Activated gamma-delta T cell (primary cell): ENCODE measurements at regions not wholly inside any gene's neighbourhood (a gene's known extent, or its start where the extent isn't known, plus 50 kb on each side); places are given as distances from the start of the nearest gene placed in this dataset.

Experiments used
- DNase-seq: peaks from one replicate; lab custom pipeline; 2025; lab: John Stamatoyannopoulos, UW

DNA sequence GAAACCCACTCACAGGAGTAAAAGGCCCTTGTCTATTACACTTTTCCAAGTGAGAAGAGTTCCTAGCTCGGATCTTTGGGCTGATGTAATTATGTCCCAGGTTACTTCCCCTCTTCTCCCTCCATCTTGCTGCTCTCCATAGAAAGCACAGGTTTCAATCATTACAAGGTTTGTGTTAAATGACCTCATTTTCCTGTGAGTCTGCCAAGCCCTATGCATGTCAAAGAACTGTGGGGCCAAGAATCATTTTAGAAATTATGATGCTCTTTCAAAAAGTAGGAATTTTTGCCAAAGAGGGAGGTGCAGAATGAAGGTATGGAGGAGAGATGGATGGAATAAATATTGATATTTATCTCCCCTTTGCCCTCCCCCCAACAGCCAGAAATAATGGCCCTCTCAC is 129.3 kb upstream of the TPM1 start:
- DNase-seq: no peak

DNA sequence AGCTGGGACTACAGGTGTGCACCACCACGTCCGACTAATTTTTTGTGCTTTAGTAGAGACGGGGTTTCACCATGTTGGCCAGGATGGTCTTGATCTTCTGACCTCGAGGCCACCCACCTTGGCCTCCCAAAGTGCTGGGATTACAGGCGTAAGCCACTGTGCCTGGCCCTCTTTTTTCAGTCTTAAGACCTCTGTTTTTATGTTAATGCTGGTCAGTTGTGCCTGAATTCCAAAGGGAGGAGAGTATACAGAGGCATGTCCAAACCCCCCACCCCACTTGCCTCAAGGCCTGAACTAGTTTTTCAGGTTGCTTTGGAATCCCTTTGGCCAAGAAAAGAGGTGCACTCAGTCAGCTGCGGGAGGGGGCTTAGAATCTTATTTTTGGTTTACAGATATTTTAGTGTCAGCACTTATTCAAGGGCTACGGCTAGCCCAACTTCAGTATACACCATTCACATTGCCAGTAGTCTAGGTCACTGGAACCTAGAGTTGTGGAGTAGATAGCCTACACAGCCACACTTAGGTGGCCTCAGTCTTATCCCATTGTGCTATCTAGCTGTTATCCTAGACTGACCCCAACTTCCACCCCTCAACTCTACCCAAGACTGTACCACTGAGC is 128.0 kb upstream of the TPM1 start:
- DNase-seq: no peak

DNA sequence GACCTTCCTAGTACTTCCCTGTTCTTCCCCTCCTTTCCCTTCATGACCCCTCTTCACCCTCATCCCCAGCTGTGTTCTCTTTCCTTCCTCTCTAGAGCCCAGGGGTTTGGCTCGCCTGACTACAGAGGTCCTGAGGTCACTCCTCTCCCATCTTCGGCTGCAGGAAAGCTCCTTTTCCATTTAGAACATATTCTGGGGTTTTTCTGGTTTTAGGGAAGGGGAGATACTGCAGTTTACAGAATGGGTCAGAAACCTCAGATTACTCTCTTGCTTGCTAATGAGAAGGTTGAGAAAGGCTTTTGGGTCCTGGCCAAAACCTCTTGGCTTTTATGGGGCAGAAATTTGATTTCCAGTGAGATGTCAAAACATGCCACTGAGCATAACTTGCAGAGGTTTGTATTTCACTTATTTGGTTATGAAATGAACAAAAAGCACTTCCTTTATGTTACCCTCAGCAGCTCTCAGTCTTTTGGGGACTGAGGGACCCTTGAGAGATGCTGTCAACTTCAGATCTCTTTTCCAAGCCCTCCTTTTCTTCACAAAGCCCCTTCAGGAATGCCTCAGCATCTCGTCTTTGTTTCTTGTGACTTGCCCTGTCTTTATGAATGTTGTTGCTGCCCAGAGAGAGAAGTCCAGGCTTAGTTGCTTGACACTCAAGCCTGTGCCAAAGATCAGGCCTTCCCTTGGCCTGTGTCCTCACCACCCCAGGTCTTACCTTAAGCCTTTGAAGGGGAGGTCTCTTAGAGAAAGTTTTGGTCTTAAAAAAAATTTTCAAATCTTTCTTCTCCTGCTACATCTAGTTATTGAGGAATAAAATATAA is 121.7 kb upstream of the TPM1 start:
- DNase-seq: no peak

DNA sequence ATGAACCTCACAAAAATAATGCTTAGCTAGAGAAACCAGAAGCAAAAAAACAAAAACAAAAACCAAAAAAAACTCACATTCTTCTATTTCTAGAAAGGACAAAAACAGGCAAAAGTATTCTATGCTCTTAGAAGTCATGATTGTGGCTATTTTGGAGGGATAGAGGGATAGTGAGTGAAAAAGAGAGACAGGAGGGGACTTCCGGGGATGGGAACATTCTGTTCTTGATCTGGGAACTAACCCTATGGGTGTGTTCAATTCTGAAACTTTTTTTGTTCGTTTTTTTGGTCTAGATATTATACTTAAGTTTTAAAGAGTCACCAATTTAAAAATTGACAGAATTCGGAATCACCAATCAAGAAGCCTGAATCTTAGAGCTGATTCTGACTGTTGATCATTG is 120.0 kb upstream of the TPM1 start:
- DNase-seq: no peak

DNA sequence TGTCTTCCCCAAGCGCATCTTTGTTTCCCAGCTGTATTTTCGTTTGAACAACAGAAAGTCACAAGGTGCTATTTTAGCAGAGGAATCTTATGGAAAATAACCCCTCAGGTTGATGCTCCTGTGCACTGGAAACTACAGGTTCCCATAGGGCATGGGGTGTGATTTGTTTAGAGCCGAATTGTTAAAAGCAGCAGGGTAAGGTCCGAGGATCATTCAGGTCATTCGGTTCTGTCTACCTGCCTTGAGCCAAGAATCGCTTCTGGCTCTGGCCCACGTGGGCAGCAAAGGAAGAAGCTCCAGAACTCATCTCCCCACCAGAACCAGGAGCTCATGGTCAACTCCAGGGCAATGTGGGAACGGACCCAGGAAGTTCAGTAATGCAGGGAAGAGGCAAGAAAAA is 116.7 kb upstream of the TPM1 start:
- DNase-seq: no peak

DNA sequence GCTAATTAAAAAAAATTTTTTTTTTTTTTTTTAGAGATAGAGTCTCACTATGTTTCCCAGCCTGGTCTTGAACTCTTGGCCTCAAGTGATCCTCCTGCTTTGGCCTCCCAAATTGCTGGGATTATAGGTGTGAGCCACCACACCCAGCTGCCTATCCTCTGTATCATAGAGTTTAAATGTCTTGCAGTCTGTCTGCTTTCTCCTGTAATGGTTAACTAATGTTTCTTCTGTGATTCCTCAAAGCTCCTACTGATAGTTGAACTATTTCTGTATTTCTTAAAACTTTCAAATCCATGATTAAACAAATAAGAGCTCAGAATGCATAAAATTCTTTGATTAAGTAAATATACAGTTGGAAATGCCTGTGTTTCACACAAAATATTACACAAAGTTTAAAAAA is 115.4 kb upstream of the TPM1 start:
- DNase-seq: no peak

DNA sequence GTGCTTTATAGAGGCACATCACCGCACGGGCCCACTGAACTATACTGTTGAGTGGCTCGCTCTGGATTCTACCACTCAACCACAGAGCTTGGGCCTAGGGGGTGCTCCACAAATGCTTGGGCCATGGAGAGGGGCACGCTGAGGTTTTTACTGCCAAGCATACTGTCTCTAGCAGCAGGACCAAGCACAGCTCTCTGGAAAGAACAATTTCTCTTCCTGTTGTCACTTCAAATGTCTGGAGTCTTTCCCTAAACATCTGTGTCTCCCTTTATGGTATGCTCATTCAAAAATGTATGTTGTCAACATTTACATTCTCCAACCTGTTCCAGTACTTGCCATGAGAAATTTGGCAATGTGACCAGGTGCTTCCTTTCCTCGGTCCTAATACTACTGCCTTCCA is 114.7 kb upstream of the TPM1 start:
- no peak for DNase-seq

DNA sequence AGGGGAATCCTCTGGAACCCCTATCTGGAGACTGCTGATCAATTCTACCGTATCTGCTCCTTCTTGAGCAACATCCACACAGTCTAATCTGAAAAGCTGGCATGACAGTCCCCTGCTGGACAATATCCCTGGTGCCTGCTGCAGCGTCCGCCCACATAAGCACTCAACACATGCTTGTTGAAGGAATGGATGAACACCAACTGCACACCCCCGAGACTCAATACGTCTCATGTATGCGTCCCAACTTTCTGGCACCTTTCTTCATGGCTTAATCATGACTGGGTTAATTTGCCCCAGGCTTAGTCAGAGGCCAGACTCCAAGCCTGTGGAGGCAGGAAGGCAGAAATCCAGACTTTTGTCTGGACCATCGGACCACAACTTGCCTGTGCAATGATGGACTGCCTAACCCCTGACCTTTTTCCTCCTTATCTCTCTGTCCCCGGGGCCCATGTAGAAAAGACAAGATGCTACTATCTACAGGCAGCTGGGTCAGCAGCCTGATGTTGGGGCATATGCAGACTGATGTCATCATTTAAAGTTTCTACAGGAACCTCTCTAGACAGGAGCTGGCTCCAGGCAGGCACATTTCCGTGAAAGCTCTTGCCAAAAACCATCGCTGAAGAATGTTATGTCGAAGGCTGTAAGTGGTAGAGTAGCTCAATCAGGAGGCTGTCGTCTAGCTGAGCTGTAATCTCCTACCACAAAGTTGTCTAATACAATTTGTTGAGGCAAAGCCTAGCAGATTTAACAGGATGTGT is 114.1 kb upstream of the TPM1 start:
- no peak for DNase-seq

DNA sequence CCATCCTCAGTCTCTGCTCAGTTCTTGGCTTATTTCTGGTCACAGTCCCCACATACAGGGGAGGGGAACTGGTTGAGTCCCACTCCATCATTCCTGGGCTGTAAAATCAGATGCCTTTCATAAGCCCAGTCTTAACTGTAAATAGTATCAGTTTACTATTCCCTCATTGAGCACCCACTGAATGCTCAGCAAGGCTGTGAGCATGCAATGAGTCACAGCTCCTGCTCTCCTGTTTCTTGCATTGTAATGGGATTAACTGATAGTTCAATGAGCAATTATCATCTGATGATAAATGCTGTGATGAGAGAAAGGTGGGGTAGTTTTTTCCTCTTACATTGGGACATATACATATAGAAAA is 113.6 kb upstream of the TPM1 start:
- DNase-seq: no peak

DNA sequence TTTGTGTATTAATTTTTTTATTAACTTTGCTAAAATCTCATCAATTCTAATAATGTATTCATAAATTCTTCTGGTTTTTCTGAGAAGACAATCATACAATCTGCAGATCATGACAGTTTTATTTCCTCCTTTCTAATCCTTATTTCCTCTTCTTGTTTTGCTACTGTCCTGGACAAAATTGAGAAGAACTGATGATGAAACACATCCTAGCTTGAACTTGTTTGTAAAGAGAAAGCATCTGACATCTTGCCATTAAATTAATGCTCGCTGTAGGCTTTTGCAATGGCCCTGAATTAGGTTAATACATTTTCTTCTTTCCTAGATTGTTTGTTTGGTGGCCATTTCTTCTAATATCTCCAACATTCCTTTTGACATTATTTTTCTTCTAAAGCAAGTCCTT is 110.9 kb upstream of the TPM1 start:
- DNase-seq: no peak

DNA sequence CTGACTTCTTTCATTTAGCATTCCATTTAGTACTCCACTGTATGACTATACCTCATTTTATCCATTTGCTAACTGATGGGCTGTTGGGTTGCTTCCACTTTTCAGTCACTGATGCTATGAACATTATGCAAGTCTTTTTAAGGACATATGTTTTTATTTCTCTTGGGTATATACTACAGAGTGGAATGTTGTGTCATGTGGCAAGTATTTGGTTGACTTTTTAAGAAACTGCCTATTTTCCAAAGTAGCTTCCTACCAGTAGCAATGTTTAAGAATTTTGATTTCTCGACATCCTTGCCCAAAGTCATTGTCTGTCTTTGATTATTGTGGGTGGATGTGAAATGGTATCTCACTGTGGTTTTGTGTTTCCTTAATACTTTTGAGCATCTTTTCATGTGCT is 110.1 kb upstream of the TPM1 start:
- DNase-seq: no peak

DNA sequence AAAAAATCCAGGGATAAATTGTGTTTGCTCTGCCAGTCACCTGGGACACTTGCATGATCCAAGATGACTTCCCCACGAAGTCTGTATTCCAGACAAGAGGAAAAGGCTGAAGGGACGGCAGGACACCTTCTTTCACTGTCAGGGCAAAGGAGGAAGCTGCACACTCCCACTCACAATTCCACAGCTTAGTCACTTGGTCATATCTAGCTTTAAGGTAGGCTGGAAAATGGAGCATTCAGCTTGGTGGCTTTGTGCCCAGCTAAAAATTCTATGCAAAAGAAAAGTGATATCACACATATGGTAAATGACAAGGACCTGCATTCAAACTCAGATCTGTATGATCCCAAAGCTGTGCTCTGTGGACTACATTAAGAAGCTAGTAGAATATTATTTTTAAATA is 109.2 kb upstream of the TPM1 start:
- DNase-seq: no peak

DNA sequence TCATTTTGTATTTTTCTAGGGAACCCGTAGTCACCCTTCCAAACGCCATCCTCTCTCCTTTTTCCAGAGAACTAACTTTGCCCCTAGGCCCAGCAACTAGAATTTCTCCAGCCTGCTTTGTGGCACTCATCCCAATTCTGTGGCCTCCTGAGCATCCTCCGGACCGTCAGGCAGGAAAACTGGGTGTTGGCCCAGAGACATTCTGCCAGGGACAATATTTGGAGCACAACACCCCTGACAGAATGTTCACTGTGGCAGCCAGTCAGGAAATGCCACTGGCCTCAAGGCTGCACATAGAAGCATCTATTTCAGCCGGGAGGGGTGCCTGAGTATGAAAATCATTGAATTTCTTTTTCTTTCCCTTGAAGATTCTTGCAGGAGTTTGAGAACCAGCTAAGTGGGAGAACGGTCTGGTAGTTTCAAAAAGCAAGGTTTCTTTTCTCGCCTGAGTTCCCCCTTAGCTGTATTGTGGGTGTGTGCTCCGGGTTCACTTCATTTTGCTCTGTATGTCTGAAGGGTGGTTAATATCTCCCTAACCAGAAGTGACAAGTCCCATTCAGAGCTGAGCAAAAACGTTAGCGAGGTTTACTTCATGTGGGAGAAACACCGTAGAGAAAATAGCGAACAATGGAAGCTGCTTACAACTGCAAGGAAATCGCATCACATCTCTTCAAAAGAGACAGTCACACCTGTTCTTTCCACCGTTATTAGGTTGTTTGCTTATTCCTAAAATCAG is 108.1 kb upstream of the TPM1 start:
- DNase-seq: no peak

DNA sequence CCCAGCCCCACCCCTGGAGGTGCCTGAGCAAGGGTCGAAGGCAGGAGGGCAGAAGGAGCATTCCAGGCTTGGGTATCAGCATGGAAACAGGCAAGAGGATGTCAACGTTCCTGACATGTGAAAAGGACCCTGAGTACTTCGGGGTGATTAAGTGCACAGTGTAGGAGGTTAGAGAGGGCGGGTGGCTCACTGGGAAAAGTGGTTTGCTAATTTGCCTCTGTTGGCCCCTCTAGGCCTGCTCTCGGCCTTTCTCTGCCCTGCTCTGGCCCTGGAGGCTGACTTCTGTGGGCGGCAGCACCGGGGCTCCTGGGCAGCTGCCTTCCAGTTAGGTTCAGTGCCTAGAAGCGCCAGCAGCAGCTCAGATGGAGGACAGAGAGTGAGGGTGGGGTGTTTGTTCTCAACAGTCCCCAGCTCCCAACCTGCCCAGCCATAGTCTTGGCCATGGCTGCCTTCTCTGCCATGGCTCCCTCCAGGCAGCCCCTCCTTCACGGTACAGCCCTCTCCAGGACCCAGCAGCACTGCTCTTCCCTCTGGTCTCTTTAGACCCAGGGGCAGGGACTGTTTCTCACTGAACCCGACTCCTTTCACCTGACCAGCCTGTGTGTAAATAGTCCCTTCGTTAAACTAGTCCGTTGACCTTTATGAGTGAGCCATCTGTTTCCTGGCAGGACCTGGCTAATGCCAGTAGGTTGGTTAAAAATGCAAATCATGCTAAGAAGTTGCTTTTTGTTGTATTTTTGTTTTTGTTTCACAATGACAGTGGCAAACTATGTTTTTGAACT is 107.1 kb upstream of the TPM1 start:
- no peak for DNase-seq

DNA sequence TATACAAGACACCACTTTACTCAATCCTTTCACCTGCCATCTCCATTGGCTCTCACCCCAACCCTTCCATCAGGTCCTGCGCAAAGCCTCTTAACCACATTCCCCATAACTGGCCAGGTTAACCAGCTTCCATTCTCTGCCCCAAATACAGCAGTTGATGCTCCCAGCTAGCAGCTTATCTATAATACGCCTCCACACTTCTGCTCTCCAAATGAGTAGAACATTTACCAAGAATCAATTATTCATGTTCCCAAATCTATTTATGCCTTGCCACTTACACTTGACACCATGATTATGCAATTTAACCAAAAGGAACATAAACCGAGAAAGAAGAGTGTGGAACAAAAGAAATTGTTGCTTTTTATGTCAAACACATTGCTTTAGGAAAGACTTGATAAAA is 103.7 kb upstream of the TPM1 start:
- DNase-seq: no peak

DNA sequence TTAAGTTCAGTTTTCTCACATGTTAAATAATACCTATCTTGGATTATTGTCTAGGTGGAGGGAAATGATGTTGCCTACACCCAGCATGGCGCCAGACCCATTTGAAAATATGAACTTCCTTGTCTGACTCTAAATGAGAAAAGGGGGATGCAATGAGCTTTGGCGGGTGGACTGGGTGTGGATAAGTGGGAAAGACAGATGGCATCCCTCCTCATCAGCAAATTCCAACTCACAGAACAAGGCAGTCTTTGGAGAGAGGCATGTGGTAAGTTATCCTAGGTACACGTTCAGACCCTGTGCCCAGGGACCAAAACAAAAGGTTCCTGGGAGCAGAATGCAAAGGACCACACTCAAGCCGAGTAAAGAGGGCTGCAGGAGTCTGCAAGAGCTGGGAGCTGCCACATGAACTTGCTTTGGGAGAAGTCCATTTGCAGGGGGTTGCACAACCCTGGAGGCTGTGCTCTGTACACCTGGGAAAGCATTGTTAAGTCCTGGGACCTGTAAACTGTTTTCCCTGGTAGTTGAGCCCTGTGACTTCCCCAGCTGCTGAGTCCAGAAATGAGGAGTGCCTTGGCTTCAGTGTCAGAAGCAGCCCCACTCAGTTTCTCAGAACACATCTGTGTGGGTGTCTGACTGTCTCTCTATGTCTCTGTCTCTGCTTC is 102.3 kb upstream of the TPM1 start:
- DNase-seq: no peak

DNA sequence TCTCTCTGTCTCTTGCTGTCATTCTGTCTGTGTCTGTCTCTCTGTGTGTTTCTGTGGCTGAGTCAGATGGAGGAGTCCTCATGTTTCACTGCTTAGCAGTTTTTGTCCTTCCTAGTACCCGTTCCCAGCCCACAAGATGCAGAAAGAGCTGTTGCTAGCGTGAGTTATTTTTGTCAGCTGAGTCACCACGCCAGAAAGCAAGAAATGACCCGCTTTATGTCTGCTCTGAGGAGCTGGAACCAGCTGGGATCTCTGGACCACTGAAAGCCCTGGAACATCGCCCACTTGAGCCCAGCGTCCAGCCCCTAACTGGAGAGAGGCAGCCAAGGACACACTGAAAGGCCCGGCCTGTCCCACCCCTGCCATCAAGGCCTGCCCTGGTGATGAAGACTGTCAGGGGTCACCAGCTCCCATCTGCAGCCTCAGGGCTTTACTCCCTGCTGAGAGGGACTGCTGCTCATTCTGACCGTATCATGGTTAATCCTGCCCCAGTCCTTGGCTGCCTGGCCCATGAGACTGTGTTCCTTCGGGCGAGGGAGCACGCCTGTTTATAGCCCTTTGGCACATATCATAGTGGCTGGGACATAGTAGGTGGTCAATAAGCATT is 101.7 kb upstream of the TPM1 start:
- DNase-seq: no peak

DNA sequence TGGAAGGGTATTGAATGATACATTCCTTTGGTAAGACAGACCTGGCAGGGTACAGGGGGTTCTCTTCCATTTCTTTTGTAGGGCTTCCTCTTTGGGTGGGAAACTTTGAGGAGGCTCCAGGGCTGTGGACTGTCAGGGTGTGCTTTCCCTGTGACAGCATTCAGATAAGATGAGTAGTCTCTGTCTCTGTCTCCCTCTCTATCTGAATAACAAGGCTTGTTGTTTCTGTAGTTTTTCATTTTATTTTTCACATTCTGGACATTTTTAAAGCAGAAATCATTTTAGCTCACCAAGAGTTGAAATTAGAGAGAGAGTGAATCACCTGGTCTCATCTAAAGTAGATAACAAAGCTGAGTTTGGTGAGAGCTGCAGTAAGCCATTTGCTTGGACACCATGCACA is 100.8 kb upstream of the TPM1 start:
- DNase-seq: no peak

DNA sequence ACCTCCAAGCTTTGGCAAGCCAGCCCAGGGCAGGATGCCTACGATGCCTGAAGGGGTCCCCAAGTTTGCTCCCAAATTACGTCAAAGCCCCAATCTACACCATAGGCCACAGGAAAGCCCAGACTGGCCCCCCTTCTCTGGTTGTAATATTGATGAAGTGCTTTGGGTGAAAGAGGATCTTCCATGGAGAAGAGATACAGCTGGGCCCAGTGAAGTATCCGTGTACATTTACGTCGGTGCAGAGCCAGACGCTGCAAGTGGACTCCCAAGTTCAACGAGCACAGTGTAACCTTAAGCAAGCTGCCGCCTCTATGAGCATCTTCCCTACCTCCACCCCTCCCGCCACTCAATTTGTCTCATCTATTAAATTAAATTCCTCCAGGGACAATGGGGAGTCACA is 100.1 kb upstream of the TPM1 start:
- DNase-seq: no peak

DNA sequence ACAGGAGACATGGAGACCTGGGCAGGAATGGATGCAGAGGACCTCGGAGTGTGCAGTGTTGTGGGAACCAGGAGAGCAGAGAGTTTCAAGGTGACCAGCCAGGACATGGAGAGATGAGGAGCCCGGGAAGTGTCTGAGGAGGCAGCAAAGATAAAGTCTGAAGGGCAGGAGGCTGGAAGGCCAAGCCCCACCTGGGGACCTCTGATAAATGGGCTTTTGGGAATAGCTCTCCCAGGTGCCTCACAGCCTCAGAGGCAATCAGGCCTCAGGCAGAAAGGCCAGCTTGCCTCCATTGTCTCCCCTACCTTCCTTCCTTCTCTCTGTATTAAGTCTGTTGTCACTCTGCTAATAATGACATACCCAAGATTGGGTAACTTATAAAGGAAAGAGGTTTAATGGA is 97.5 kb upstream of the TPM1 start:
- no peak for DNase-seq

DNA sequence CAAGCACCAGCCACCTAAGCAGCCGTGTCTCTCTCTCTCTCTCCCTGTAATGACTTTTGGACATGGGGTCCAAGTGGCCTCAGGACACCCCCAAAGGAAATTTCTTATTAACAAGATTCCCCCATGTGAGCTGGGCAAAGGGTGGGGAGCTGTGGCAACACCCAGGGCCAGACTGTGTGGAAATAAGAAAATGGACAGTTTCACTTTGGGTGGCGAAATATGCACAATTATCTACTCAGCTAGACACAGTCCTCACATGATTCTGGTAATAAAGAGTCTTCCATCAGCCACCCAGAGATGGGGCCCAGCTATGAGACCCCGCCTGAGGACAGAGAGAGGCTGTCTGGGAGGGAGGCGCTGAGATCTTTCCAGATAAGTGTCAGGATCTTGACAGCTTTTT is 96.8 kb upstream of the TPM1 start:
- DNase-seq: no peak
